NCI-H524 treated with DMSO at 0.1 percent for 48 hours (cell line): ENCODE measurements at regions not wholly inside any gene's neighbourhood (a gene's known extent, or its start where the extent isn't known, plus 50 kb on each side); places are given as distances from the start of the nearest gene placed in this dataset.

ENCODE experiments used
- DNase-seq: peaks from one replicate; lab custom pipeline; 2025; lab: John Stamatoyannopoulos, UW

DNA sequence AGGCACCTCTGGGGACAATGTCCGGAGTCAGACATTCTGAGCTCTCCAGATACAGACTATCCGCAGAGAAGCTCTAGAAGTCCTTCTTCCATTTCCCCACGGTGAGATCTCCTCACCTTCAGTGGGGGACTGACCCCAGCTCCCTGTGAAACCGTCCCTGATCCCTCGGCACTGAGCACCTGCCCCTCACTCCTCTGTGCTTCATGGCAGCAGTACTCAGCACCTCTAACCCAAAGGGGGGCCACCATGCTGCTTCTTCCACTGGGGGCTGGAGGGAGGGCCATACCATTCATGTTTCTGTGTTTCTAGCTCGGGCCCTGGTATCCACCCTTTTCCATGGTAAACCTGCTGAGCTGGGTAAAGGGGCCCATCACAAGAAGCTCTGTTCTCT, 321.7 kb downstream of the BRD1 start:
- DNase-seq, result no peak

DNA sequence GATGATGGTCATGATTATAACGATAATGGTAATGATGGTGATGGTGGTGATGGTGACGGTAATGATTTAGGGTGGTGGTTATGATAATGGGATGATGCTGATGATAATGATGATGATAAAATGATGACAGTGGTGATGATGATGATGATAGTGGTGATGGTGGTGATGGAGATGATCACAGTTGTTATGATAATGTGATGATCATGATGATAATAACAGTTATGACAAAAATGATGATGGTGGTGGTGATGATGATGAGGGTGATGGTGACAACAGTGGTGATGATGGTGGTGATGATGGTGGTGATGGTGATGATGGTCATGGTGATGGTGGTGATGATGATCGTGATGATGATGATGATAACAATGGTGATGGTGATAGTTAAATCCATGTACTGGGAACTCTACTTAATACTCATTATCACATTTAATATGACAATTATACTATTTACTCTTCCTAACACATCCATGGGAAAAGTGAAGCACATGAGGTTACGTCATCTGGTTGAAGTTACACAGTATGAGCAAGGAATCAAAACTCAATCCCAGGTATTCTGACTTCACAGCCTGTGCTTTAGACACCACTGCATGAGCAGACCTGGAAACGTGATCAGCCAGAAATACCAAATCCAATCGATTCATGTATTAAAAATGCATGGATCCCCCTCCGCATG, 322.2 kb downstream of the BRD1 start:
- DNase-seq, result no peak

DNA sequence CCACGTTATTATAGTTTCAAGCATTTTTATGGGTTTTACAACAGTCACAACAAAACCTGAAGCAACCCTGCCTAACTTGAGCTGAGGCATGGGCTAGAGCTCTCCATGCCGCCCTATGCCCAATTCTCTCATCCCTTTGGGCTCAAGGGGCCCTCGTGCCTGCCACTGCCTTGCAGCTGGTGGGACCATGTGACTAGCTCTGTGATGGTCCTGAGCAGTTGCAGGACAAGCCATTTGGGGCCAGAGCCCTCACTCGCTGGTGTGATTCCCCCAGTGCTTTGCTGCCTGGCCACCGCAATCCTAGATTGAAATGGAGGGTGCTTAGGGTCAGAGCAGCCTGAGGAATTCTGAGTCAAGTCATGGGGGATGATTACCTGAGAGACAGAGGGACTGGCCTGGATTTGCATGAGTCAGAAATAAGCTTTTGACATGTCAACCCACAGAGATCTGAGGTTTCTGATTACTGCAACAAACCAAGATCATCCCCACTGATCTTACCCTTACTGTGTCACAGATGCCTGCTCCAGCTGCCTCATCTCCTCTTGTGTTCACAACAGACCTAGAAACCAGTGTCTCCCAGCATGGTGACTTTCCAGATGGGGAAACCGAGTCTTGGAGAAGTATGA, 323.7 kb downstream of the BRD1 start:
- DNase-seq, result no peak

DNA sequence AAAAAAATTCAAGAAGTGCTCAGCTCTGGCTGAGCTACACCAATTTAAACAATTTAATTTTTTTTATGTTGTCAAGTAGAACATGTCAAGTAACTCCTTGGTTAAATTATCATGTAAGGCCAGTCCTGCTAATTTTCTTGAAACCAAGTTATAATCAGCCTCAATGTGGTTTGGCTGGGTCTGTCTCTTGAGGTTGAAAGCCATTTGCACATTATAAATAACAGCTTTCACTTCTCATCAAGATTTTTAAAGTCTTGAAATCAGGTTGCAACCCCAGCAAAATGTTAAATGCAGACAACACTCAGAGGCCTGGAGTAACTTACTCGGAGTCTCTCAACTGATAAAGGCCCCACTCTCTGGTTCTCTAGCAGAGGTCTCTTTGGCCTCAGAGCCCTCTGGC, 324.4 kb downstream of the BRD1 start:
- no peak for DNase-seq

DNA sequence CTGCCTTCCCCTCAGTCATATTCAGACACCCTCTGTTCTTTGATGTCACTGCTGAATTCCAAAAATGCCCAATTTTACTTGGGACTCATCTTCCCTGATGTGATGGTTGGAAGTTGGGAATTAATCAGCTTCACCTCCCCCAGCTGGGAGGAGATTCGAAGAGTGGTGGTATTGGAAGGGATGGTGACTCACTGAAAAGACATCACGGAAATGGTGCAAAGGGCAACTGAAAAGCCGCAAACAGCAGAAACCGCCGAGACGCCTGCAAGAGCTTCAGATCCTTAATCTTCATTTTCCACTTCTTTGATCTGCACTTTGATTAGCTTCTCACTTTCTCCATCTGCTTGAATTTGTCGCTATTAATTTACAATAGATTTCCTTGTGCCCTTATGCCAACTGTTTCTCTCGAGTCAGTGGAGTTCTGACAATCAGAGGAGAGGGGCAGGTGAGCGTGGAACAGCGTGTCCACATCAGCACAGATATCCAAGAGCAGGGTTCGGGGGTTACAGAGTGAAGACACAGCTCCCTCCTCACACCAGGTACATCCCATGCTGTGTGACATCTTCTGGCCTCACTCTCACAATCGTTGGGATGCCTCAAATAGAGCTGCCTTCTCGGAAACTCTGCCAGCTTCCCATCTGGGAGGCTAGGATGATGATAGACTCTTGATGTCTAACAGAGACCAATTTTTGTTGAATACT, 325.4 kb downstream of the BRD1 start:
- DNase-seq, result no peak

DNA sequence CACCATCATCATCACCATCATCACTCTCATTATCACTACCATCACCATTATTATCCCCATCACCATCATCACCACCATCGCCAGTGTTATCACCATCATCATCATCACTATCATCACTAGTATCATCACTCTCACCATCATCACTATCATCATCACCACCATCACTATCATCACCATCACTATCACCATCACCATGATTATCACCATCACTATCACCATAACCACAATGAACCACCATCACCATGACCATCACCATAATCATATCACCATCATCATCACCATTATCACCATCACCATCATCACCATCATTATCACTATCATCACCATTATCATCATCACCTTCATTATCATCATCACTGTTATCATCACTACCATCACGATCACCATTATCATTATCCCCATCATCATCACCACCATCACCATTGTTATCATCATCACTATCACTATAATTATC, 326.7 kb downstream of the BRD1 start:
- DNase-seq, result no peak

DNA sequence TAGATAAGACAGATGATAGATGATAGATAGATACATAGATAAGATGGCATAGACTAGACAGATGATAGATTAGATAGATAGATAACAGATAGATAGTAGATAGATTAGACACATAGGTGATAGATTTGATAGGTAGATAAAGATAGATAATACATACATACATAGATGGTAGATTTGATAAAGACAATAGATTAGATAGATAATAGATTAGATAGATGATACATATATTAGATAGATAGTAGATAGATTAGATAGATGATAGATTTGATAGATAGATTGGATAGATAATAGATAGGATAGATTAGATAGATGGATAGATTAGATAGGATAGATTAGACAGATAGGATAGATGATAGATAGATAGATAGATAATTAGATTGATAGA, 327.6 kb downstream of the BRD1 start:
- no peak for DNase-seq

DNA sequence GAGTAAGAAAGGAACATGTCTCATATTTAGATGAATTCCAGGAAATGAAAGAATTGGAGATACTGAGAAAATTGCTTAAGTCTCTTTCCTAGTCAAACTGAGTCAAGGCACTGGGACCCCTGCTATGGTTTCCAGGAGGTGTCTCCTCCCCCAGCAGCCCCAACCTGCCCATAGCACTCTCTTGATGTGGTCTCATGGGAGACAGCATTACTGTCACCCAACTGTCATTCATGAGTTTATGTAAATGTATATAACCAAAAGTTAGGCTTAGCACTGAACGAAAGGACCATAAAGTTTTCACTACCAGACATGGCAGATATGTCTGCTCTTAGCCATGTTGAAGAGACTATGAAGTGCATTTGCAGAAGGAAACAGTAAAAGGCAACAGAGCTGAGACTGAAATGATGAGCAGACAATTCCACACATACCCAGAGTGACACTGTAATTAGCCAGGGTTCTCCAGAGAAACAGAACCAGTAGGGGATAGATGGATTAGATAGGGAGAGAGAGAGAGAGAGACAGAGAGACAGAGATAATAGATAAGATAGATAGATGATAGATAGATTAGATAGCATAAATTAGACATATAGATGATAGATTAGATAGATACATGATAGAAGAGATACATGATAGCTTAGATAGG, 328.1 kb downstream of the BRD1 start:
- no peak for DNase-seq

DNA sequence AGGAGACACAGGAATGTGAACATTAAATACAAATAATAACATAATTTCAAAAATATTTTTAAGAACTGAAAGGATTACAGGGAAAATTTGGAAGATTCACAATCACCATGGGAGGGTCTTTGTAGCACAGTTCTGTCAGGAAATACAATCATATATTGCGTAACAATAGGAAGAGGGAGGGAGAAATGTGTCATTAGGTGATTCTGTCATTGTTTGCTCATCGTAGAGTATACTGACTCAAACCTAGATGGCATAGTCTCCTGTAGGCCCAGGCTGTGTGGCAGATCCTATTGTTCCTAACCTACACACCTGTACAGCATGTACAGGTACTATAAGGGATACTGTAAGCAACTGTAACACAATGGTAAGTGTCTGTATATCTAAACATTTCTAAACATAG, 330.4 kb downstream of the BRD1 start:
- DNase-seq, result no peak

DNA sequence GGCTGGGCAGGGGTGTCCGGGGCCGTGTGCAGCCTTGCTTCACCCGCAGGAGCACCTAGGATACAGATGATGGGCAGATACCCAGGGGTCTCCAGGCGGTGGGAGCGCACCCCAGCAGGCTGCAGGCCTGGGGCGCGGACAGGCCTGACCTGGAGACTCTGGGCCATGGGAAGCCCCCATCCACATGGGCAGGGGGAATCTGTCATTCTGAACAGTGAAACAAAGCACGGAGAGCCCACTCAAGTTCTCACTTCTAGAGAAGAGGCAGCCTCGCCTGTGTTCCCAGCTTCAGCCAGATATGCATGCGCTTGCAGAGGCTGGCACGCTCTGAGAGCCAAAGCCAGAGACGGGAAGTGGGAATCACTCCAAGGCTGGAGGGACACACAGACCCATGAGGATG, 333.1 kb downstream of the BRD1 start:
- no peak for DNase-seq

DNA sequence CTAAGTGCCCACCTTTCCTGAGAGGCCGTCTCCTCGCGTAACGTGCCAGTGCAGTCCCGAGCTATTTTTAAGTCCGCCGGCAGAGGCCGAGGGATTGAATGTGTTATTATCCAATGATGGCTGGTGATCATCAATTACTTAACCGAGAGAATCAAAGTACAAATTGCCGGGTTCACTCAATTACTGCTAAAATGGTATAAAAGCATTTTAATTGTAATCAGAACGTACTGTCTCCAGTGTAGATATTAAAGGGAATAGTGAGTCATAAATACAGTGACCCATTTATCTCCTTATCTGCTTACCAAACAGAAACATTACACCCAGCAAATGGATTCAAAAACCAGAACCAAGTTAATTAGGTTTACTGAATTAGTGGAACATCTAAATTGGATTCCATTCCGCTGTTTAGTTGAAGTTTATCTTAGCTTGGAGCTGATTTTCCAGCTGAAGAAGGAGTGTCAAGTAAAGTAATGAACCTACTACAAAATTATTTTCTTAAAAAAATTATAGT, 334.9 kb downstream of the BRD1 start:
- no peak for DNase-seq

DNA sequence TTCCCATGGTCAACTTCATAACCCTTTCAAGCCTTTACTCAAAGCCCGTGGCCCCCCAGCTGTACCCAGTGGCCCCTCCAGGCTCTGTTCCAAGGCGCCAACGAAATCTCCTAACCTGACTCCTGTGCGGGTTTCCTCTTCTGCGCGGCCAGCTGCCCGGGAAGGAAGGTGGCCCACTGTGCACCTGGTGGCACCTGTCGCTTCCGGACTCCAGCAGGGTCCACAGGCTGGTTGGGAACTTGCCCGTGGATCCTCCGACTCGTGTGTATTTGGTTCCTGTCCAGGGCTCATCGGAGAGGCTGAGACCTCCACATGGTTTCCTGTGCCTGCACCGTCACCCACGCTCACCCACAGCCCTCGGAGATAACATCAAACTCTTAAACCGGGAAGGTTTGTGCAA, 335.4 kb downstream of the BRD1 start:
- no peak for DNase-seq

DNA sequence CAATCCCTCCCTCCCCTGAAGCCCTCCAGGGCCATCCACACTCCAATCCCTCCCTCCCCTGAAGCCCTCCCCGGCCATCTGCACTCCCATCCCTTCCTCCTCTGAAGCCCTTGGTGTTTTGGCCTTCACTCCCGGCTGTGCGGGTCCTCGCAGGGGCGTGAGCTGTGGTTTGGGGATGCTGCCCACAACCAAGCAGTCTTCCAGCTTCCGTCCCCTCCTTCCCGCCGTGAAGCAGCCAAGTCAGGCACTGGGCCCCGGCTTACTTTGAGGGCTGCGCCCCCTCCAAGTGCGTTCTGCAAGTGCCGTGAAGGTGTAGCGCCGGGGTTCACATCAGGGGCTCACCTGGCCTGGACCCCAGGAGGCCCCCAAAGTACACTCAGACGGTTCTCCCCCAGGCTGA, 335.9 kb downstream of the BRD1 start:
- DNase-seq, result no peak

DNA sequence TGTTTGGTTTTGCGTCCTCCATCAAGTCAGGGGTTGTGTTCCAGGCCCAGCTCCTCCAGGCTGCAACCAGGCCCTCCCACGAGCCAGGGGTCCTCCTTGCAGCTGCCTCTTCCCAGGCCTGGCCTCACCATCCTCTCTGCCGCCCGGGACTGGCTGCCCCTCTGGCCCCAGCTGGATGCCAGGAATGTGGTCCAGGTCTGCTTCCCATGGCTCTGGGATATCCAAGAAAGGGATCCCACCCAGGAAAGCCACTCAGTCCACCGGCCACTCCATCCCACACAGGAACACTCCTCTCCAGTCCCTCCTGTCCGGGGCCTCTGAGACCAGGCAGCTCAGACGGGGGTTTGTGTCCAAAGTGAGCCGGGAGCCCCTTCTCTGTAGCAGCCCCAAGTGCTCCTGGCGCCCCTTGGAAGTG, 336.4 kb downstream of the BRD1 start:
- DNase-seq, result no peak

DNA sequence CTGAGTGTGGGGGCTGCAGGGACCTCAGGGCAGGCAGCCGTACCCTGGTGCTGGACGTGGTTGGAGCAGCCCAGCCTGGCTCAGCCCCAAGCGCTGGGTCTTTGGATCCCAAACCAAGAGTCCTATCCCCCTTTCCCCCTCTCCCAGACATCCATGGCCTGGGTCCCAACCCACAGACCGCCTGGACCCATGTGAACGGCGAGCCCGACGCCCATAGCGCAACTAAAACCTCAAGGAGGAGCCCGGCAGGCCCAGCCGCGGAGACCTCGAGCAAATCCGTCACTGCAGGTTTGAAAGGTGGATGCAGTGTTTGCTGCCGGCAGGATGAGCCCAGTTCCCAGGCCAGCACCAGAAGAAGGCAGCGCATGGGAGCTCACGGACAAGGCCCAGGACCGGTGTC, 337.0 kb downstream of the BRD1 start:
- DNase-seq, result no peak

DNA sequence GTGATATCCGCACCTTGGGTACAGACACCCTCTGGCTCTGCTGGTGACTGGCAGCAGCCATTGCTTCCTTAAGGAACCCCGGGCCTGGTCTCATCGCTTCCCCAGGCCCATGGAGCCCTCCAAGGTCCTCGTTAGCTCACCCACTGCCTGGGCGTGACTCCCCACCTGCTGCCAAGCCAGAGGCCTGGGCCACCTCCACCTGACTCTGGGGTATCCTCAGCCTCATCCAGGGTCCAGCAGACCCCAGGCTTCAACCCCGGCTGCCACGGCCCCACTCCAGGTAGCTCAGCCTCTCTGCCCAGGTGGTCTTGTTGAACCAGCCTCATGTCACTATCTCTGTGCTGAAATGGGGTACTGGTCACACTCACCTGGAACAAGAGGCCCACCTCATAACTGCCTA, 337.9 kb downstream of the BRD1 start:
- DNase-seq, result no peak

DNA sequence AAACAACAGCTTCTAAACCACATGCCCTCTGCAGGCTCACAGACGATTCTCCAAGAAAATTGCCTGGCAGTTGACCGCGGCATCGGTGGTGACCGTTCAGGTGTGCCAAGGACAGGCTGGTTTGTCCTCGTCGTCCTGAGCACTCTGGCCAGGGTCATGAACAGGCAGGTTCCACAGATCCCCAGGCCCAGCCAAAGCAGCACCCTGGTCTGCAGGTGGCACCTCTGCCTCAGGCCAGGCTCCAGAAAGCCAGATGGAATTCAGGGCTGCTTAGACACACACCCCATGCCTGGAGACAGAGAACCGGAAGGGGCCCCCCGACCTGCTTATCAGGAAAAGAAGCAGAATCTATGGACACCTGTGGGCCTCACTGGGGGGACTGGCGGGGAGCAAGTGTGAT, 338.7 kb downstream of the BRD1 start:
- DNase-seq, result no peak

DNA sequence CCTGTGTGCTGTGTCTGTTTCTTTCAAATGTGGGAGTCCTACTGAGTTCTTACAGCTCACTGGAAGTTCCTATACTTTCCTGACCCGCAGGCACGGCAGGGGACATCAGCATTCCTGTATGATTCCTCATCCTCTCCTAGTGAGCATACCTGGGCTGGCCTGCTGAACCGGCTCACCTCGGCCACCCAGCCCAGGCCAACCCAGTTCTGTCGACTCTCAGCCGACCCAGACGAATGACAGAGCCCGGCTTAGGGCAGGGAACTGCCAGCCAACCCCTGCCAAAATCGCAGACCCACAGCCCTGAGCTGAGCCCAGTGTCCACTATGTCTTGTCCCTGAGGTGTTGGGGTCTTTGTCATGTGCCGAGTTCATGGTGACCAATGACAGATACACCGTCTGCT, 339.7 kb downstream of the BRD1 start:
- no peak for DNase-seq

DNA sequence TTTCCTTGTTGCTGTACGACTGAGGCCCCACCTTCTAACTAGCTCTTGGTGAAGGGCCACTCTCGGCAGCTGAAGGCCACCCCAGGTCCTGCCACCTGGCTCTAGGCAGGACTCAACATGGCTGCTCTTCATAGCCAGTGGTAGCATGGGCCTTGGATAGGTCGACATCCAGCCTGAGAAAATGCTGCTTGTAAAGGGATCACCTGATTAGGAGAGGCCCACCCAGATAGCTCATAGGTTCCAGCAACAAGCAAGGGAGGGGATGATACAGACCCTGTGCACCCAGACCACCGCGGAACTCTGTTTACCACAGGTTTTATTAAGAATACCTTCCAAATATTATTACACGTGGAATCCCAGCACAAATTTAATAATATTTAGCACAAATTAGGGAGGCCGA, 341.4 kb downstream of the BRD1 start:
- DNase-seq, result no peak

DNA sequence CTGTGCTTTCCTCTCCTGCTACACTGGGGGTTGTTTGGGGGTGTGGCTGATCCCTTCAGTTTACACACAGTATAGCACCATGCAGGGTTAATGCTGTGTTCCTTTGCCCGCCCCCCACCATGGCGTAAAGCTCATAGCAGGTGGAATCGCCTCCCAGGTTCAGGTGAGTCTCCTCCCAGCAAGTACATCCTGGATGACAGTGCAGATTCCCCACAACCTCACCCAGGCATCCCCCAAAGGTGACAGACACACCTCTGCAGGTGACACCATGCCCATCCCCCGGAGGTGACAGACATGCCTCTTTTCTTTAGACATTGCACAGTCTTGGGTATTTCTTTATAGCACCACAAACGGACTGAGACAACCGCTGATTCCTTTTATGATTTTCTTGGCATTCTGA, 343.7 kb downstream of the BRD1 start:
- no peak for DNase-seq

DNA sequence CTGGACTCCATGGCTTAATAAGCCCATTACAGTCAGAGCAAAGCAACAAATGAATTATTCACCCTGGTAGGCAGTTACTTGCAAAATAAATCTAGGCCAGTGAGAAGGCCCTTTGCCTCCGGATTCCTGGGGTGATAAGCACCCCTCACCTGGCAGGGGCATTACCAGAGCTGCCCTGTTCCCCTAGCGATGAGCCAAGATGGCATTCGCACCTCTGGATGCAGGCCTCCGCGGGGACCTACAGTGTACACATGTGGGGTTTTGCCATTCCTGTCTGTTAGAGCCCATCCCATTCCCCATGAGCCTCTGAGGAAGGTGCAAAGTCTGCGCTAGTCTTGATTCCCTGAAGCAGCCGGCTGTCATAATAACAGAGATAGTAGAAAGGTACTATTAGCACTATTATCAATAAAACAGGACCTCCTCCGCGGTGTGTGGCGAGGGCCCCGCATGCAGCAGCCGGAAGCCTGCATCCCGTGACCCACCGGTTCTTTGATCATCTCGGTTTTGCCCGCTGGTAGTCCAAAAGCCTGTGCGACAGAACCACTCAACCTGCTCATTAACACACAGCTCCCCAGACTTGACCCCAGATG, 344.3 kb downstream of the BRD1 start:
- DNase-seq, result no peak

DNA sequence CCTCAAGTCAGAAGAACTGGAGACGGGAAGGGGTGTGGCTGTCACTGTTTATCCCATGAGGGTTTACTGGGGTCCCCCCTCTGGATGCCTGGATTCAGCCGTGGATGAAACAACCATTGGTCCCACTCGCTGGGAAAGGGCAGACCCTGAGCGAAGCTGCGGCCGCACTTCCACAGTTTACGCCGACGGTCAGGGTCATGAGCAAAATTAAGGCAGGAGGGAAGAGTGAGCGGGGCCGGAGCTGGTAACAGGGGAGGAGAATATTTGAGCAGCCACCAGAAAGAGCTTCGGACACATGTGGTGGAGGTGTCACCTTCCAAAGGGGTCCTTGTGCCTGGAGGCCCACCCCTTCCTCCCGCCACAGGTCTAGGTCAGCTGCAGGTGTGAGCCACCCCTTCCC, 344.9 kb downstream of the BRD1 start:
- DNase-seq, result no peak
